Endothelial cell (in vitro differentiated cells): ENCODE measurements at regions not wholly inside any gene's neighbourhood (a gene's known extent, or its start where the extent isn't known, plus 50 kb on each side); places are given as distances from the start of the nearest gene placed in this dataset.

ENCODE experiments used
- DNase-seq: peaks from one replicate; pipeline ENCODE4 v3.0.0; 2021; ENCODE audit warnings: low spot score
- H3K27ac Mint-ChIP-seq: one replicate; pipeline ENCODE4 v1.8.0; 2021; ENCODE audit warnings: mixed read lengths, inconsistent platforms; ENCODE audit not compliant: unreplicated experiment
- H3K27me3 Mint-ChIP-seq: one replicate; pipeline ENCODE4 v1.8.0; 2021; ENCODE audit warnings: mild to moderate bottlenecking, moderate library complexity, mixed read lengths, inconsistent platforms; ENCODE audit not compliant: unreplicated experiment
- H3K36me3 Mint-ChIP-seq: one replicate; pipeline ENCODE4 v1.8.0; 2021; ENCODE audit warnings: mild to moderate bottlenecking, low read depth, mixed read lengths, inconsistent platforms; ENCODE audit not compliant: unreplicated experiment
- H3K4me1 Mint-ChIP-seq: one replicate; pipeline ENCODE4 v1.8.0; 2021; ENCODE audit warnings: mild to moderate bottlenecking, mixed read lengths, inconsistent platforms; ENCODE audit not compliant: unreplicated experiment
- H3K4me3 Mint-ChIP-seq: one replicate; pipeline ENCODE4 v1.8.0; 2021; ENCODE audit warnings: mild to moderate bottlenecking, mixed read lengths, inconsistent platforms; ENCODE audit not compliant: unreplicated experiment
- H3K9me3 Mint-ChIP-seq: one replicate; pipeline ENCODE4 v1.8.0; 2021; ENCODE audit warnings: mixed read lengths, inconsistent platforms; ENCODE audit not compliant: unreplicated experiment
- CTCF ChIP-seq: fragments of 200-600 bp; sonication (generic); IDR thresholded peaks from one replicate; pipeline ENCODE4 v1.5.0; 2021; ENCODE audit warnings: antibody characterized with exemption; ENCODE audit not compliant: unreplicated experiment

- H3K36me3 Mint-ChIP-seq: no peaks in the 10 kb centered on the region
- H3K27ac Mint-ChIP-seq: no peak overlapping the region
- peaks cover 16% of the 10 kb centered on the region for H3K4me1 Mint-ChIP-seq
- no peak for DNase-seq
- TF ChIP-seq CTCF: no peak
- H3K4me3 Mint-ChIP-seq: no peak overlapping the region
- H3K27me3 Mint-ChIP-seq: no peaks in the 10 kb centered on the region
- no peaks in the 10 kb centered on the region for H3K9me3 Mint-ChIP-seq
Observed at GRCh38 chr2:12649602-12650400, 66.9 kb upstream of the TRIB2 start.

GRCh38 chr2:12651641-12652040, 65.1 kb upstream of the TRIB2 start:
- Mint-ChIP-seq H3K36me3 (no peaks in the 10 kb centered on the region), H3K27me3 (no peaks in the 10 kb centered on the region), H3K4me3 (no peak overlapping the region), H3K27ac (no peak overlapping the region), H3K9me3 (no peaks in the 10 kb centered on the region), H3K4me1 (peaks cover 16% of the 10 kb centered on the region)
- TF ChIP-seq CTCF: no peak
- DNase-seq: no peak

- no peak overlapping the region for H3K4me3 Mint-ChIP-seq
- no peaks in the 10 kb centered on the region for H3K9me3 Mint-ChIP-seq
- TF ChIP-seq CTCF: no peak
- H3K27me3 Mint-ChIP-seq: no peaks in the 10 kb centered on the region
- no peaks in the 10 kb centered on the region for H3K36me3 Mint-ChIP-seq
- H3K4me1 Mint-ChIP-seq: peaks cover 19% of the 10 kb centered on the region
- DNase-seq: no peak
- no peak overlapping the region for H3K27ac Mint-ChIP-seq
Observed at GRCh38 chr2:12652723-12653122, 64.0 kb upstream of the TRIB2 start.

GRCh38 chr2:12657560-12657959, 59.2 kb upstream of the TRIB2 start:
- H3K4me1 Mint-ChIP-seq: peaks cover 3% of the 10 kb centered on the region
- H3K27ac Mint-ChIP-seq: no peak overlapping the region
- no peak for TF ChIP-seq CTCF
- H3K27me3 Mint-ChIP-seq: no peaks in the 10 kb centered on the region
- no peaks in the 10 kb centered on the region for H3K36me3 Mint-ChIP-seq
- no peaks in the 10 kb centered on the region for H3K9me3 Mint-ChIP-seq
- H3K4me3 Mint-ChIP-seq: no peak overlapping the region
- DNase-seq: no peak

- Mint-ChIP-seq H3K36me3 (no peaks in the 10 kb centered on the region), H3K9me3 (no peaks in the 10 kb centered on the region), H3K4me1 (peaks cover 3% of the 10 kb centered on the region), H3K27me3 (no peaks in the 10 kb centered on the region), H3K4me3 (no peak overlapping the region), H3K27ac (no peak overlapping the region)
- no peak for DNase-seq
- no peak for TF ChIP-seq CTCF
Observed at GRCh38 chr2:12658310-12658945, 58.3 kb upstream of the TRIB2 start.
